IPS-11a (cell line): ENCODE measurements at regions not wholly inside any gene's neighbourhood (a gene's known extent, or its start where the extent isn't known, plus 50 kb on each side); places are given as distances from the start of the nearest gene placed in this dataset.
"Not testable (repeated sequence)": the region's sequence is repeated elsewhere in the genome, so short reads cannot be mapped to it uniquely, and the experiment has no call there.

Source experiments
- H3K4me3 ChIP-seq: one replicate; pipeline ENCODE4 v1.5.1; 2013; ENCODE audit warnings: low read depth, low read length, control low read depth

GRCh38 chr6:120384671-120385070, 949.6 kb downstream of the TBC1D32 start:
- no peak overlapping the region for H3K4me3 ChIP-seq

- H3K4me3 ChIP-seq: no peak overlapping the region
Measured at GRCh38 chr6:120383681-120384080, 950.6 kb downstream of the TBC1D32 start.

- H3K4me3 ChIP-seq: no peak overlapping the region
Measured at GRCh38 chr6:120378582-120379220, 955.6 kb downstream of the TBC1D32 start.

- no peak overlapping the region for H3K4me3 ChIP-seq
Measured at GRCh38 chr6:120373185-120373584, 961.1 kb downstream of the TBC1D32 start.

- H3K4me3 ChIP-seq: no peak overlapping the region
Measured at GRCh38 chr6:120363429-120363828, 970.9 kb downstream of the TBC1D32 start.

- H3K4me3 ChIP-seq: not testable (repeated sequence)
Measured at GRCh38 chr6:120358535-120358934, 975.7 kb downstream of the TBC1D32 start.

GRCh38 chr6:120357447-120357846, 976.8 kb downstream of the TBC1D32 start:
- H3K4me3 ChIP-seq: no peak overlapping the region

- H3K4me3 ChIP-seq: no peak overlapping the region
Measured at GRCh38 chr6:120355822-120356221, 978.5 kb downstream of the TBC1D32 start.

- H3K4me3 ChIP-seq: no peak overlapping the region
Measured at GRCh38 chr6:120354452-120355098, 979.7 kb downstream of the TBC1D32 start.

- no peak overlapping the region for H3K4me3 ChIP-seq
Measured at GRCh38 chr6:120352491-120352890, 981.8 kb downstream of the TBC1D32 start.

GRCh38 chr6:120348926-120349325, 985.4 kb downstream of the TBC1D32 start:
- H3K4me3 ChIP-seq: no peak overlapping the region

GRCh38 chr6:120328521-120328920, 979.0 kb upstream of the MAN1A1 start:
- no peak overlapping the region for H3K4me3 ChIP-seq

GRCh38 chr6:120320481-120321162, 971.1 kb upstream of the MAN1A1 start:
- no peak overlapping the region for H3K4me3 ChIP-seq

- H3K4me3 ChIP-seq: no peak overlapping the region
Measured at GRCh38 chr6:120304223-120304622, 954.7 kb upstream of the MAN1A1 start.

- H3K4me3 ChIP-seq: no peak overlapping the region
Measured at GRCh38 chr6:120303527-120303926, 954.0 kb upstream of the MAN1A1 start.

- no peak overlapping the region for H3K4me3 ChIP-seq
Measured at GRCh38 chr6:120302041-120302440, 952.5 kb upstream of the MAN1A1 start.

GRCh38 chr6:120290964-120291363, 941.4 kb upstream of the MAN1A1 start:
- no peak overlapping the region for H3K4me3 ChIP-seq

- H3K4me3 ChIP-seq: no peak overlapping the region
Measured at GRCh38 chr6:120282005-120282404, 932.4 kb upstream of the MAN1A1 start.

GRCh38 chr6:120279466-120280167, 930.1 kb upstream of the MAN1A1 start:
- no peak overlapping the region for H3K4me3 ChIP-seq

GRCh38 chr6:120278689-120279396, 929.3 kb upstream of the MAN1A1 start:
- H3K4me3 ChIP-seq: no peak overlapping the region

- no peak overlapping the region for H3K4me3 ChIP-seq
Measured at GRCh38 chr6:120274547-120274946, 925.0 kb upstream of the MAN1A1 start.
